ENCODE measurements at regions not wholly inside any gene's neighbourhood (a gene's known extent, or its start where the extent isn't known, plus 50 kb on each side); places are given as distances from the start of the nearest gene placed in this dataset.

- Histone ChIP-seq H3K27ac (ENCODE audit: low read depth, low read length) (no peak overlapping the region), H3K9me3 (ENCODE audit: control insufficient read depth, insufficient read depth, low read length) (no peaks in the 10 kb centered on the region), H3K4me1 (ENCODE audit: control insufficient read depth, low read length) (no peaks in the 10 kb centered on the region), H3K79me2 (ENCODE audit: control insufficient read depth, low read length) (no peaks in the 10 kb centered on the region), H3K4me3 (ENCODE audit: low read length) (no peak overlapping the region), H4K20me1 (ENCODE audit: control insufficient read depth, insufficient read depth, low read depth, low read length) (no peaks in the 10 kb centered on the region), H3K36me3 (ENCODE audit: control insufficient read depth, low read length) (no peaks in the 10 kb centered on the region), H3F3A (ENCODE audit: control insufficient read depth, insufficient read depth) (no peaks in the 10 kb centered on the region), H3K9me2 (replicated peaks; ENCODE audit: control insufficient read depth, low read length) (no peaks in the 10 kb centered on the region), H3K4me2 (ENCODE audit: low read length) (no peak overlapping the region), H3K27me3 (ENCODE audit: control insufficient read depth, low read length) (no peaks in the 10 kb centered on the region)
- TF ChIP-seq CTCF (IDR thresholded peaks at IDR 0.05; ENCODE audit: low read depth, low read length, poor library complexity, severe bottlenecking): no peak
- TF ChIP-seq EZH2phosphoT487 (IDR thresholded peaks at IDR 0.05; ENCODE audit: borderline replicate concordance, low read length): no peak
These were observed 83.7 kb upstream of the RND3 start for GRCh38 chr2:150571121-150571520.

- Histone ChIP-seq H3K9me2 (replicated peaks; ENCODE audit: control insufficient read depth, low read length) (no peaks in the 10 kb centered on the region), H3K79me2 (ENCODE audit: control insufficient read depth, low read length) (no peaks in the 10 kb centered on the region), H3K27ac (ENCODE audit: low read depth, low read length) (no peak overlapping the region), H3K4me3 (ENCODE audit: low read length) (no peak overlapping the region), H3K4me2 (ENCODE audit: low read length) (no peak overlapping the region), H3K9me3 (ENCODE audit: control insufficient read depth, insufficient read depth, low read length) (no peaks in the 10 kb centered on the region), H3F3A (ENCODE audit: control insufficient read depth, insufficient read depth) (no peaks in the 10 kb centered on the region), H3K4me1 (ENCODE audit: control insufficient read depth, low read length) (no peaks in the 10 kb centered on the region), H4K20me1 (ENCODE audit: control insufficient read depth, insufficient read depth, low read depth, low read length) (no peaks in the 10 kb centered on the region), H3K27me3 (ENCODE audit: control insufficient read depth, low read length) (no peaks in the 10 kb centered on the region), H3K36me3 (ENCODE audit: control insufficient read depth, low read length) (no peaks in the 10 kb centered on the region)
- no peak for TF ChIP-seq EZH2phosphoT487 (IDR thresholded peaks at IDR 0.05; ENCODE audit: borderline replicate concordance, low read length)
- no peak for TF ChIP-seq CTCF (IDR thresholded peaks at IDR 0.05; ENCODE audit: low read depth, low read length, poor library complexity, severe bottlenecking)
These were observed 83.2 kb upstream of the RND3 start for GRCh38 chr2:150570712-150571111.

GRCh38 chr2:150569761-150570160 lies 82.3 kb upstream of the RND3 start:
- H3F3A ChIP-seq (ENCODE audit: control insufficient read depth, insufficient read depth): no peaks in the 10 kb centered on the region
- no peak overlapping the region for H3K4me2 ChIP-seq (ENCODE audit: low read length)
- TF ChIP-seq CTCF (IDR thresholded peaks at IDR 0.05; ENCODE audit: low read depth, low read length, poor library complexity, severe bottlenecking): no peak
- no peak for TF ChIP-seq EZH2phosphoT487 (IDR thresholded peaks at IDR 0.05; ENCODE audit: borderline replicate concordance, low read length)
- H3K36me3 ChIP-seq (ENCODE audit: control insufficient read depth, low read length): no peaks in the 10 kb centered on the region
- H3K27me3 ChIP-seq (ENCODE audit: control insufficient read depth, low read length): no peaks in the 10 kb centered on the region
- H3K79me2 ChIP-seq (ENCODE audit: control insufficient read depth, low read length): no peaks in the 10 kb centered on the region
- no peaks in the 10 kb centered on the region for H3K4me1 ChIP-seq (ENCODE audit: control insufficient read depth, low read length)
- no peaks in the 10 kb centered on the region for H3K9me3 ChIP-seq (ENCODE audit: control insufficient read depth, insufficient read depth, low read length)
- H3K27ac ChIP-seq (ENCODE audit: low read depth, low read length): no peak overlapping the region
- H3K9me2 ChIP-seq (replicated peaks; ENCODE audit: control insufficient read depth, low read length): no peaks in the 10 kb centered on the region
- no peaks in the 10 kb centered on the region for H4K20me1 ChIP-seq (ENCODE audit: control insufficient read depth, insufficient read depth, low read depth, low read length)
- H3K4me3 ChIP-seq (ENCODE audit: low read length): no peak overlapping the region

All from DOHH2 (cell line).